GM18861 (cell line): ENCODE measurements at regions not wholly inside any gene's neighbourhood (a gene's known extent, or its start where the extent isn't known, plus 50 kb on each side); places are given as distances from the start of the nearest gene placed in this dataset.
"Not testable (repeated sequence)": the region's sequence is repeated elsewhere in the genome, so short reads cannot be mapped to it uniquely, and the experiment has no call there.

Experiments used
- ATAC-seq: cut with Tn5 transposase; IDR thresholded peaks from one replicate; pipeline ENCODE4 v1.9.1; 2021; ENCODE audit not compliant: unreplicated experiment

GRCh38 chr6:4510317-4510716 is 265.9 kb upstream of the CDYL start:
- ATAC-seq = no peak

- no peak for ATAC-seq
Observed at GRCh38 chr6:4509506-4509905, 266.7 kb upstream of the CDYL start.

GRCh38 chr6:4506792-4507191 is 269.4 kb upstream of the CDYL start:
- no peak for ATAC-seq

- ATAC-seq = no peak
Observed at GRCh38 chr6:4506223-4506622, 270.0 kb upstream of the CDYL start.

- ATAC-seq = no peak
Observed at GRCh38 chr6:4504700-4505099, 271.5 kb upstream of the CDYL start.

- ATAC-seq = no peak
Observed at GRCh38 chr6:4503700-4504099, 272.5 kb upstream of the CDYL start.

DNA sequence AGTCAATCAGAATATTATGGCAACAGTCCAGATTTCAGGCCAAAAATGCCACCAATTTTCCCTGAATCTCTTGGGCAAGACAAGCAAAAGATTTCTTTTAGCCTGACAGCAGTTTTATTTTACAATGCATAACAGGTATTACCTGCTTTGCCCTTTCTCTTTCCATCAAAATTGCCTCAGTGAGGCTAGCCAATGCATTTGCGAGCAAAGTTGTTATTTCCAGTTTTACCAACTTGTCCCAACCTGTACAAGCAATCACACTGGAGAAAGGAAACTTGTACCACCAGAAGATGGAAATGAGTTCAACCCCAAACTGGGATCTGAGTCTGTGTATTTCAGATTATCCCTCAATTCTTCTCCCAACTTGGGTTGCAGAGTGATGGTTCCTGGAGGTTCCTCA is 279.9 kb upstream of the CDYL start:
- no peak for ATAC-seq

DNA sequence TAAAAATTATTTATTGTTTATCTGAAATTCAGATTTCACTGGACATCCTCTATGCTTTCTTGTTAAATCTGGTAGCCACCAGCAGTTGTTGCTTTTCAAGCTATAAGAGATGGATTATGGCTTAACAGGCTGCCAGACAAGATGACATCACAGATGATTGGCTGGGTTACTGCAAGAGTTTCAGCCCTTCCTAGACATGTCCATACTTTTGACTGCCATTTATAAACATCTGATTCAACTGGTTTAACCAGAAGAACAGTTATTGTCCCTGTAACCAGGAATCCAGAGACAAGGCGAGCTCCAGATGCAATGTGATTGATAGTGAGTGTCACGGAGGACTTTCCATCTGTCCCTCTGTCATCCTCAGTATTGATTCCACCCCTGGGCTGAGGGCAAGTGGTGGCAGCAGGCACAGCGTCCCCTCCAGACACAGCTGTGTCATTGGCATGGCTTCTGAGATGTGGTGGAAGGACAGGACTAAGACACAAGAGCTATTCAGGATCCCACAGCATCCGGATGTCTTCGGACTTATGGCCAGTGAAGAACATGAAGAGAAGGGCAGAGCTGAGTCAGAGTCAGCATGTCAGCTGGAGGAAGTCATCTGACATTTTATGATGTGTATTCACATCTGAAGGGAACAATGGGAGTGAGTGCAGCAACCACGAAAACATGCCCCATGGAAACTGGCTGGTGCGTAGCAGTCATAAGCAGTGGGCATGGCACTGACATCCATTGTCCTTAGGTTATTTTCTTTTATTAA is 284.5 kb upstream of the CDYL start:
- ATAC-seq = no peak

GRCh38 chr6:4489538-4489937 is 286.7 kb upstream of the CDYL start:
- no peak for ATAC-seq

GRCh38 chr6:4488389-4488788 is 287.8 kb upstream of the CDYL start:
- no peak for ATAC-seq

DNA sequence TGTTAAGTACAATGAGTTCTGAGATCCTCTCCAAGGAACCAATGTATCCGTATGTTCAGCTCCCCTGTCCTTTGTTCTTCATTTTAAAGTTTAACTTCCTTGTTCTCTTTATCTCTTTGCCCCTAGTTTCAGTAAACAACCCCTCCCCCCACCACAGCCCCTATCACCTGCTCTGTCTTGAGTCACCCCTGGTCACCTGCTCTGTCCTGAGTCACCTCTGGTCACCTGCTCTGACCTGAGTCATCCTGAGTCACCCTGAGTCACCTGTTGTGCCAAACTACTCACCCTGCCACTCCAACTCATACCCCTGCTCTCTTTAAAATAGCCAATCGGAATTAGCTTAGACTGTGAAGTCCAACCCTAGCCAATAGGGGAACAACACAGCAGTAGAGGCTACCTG is 288.7 kb upstream of the CDYL start:
- ATAC-seq = no peak

GRCh38 chr6:4486568-4487315 is 289.5 kb upstream of the CDYL start:
- ATAC-seq = no peak

DNA sequence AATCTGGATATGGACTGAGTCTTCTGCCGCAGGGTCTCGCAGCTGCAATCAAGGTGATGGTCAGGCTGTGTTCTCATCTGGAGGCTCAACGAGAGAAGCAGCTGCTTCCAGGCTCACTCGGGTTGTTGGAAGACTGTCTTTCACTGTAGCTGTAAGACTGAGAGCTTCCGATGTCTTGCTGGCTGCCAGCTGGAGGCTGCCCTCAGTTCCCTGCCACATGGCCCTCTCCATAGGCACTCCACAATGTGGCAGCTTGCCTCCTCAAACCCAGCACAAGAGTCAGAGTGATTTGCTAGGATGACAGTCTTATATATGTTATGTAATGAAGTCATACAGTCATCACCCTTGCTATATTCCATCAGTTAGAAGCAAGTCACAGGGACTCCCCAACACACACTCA is 290.5 kb upstream of the CDYL start:
- no peak for ATAC-seq

DNA sequence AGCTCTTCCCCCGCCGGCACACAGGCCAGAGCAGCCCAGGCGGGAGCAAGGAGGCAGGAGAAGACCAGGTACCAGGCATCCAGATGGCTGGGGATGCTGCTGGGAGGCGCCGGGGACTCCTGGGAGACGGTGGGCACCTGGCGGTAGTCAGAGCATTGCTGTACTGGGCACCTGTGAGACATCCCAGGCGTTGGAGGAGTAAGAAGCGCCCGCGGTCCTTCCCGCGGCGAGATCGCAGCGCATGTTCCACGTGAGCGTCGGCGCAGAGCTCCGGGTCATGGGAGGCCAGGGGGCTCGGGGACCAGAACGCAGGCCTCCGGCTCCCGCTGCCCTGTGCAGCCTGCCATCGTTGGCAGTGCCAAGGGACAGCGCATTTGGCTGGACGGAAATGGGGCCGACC is 293.7 kb upstream of the CDYL start:
- no peak for ATAC-seq

DNA sequence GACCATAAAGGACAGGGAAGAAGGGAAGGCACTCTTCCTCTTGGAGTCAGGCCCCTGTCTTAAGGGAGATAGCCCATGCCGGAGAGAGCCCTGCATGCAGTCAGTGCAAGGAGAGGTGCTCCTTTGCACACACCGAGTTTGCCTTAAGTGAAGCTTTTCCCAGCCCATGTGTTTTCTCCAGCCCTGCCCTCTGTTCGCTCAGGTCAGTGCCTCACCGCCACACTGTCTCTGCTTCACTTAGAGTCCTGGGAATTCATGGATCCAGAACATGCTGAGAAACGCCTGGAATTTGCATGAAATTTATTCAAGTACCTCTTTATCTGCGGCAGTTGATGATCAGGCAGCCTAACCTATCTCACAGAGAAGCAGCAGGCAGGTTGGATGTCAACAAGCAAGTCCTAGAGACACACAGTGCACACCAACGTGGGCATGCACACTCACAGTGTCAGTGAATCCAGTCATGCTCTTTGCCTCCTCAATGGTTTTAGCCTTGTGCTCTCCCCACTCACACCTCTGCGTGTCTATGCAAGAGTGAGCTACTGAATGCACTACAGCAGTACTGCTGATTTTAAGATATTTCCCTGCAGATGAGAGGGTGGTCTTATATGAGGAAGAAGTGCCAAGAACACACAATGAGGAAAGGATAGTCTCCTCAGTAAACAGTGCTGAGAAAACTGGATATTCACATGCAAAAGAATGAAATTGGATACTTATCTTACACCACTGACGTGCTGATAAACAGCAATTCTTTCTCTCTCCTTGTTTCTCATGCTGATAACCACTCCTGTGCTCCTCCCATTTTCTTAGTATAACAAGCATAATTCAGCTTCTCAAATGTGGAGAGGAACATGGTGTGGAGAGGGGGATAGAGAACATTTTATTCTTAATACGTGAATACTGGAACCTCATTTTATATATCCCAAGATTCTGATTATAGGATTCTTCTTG is 295.1 kb upstream of the CDYL start:
- ATAC-seq = no peak

DNA sequence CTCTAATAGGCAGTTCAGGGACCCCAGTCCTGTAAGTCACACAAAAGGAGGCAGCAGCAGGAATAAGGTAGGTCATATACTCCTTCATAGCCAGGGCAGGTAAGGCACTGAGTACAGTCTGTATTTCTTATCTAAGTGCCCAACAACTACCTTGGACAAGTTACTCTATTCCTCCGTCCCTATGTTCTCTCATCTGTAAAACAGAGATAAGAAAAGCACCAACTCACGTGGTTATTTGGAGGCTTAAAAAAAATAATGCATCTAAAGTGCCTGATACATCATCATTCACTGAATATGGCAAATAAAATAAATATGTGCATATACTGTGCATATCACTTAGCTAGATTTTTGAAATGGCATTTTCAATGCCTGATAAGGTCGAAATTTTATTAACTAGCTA is 298.1 kb upstream of the CDYL start:
- ATAC-seq = no peak

- no peak for ATAC-seq
Observed at GRCh38 chr6:4474810-4475209, 301.4 kb upstream of the CDYL start.

- no peak for ATAC-seq
Observed at GRCh38 chr6:4472969-4473642, 303.1 kb upstream of the CDYL start.

GRCh38 chr6:4472222-4472621 is 304.0 kb upstream of the CDYL start:
- ATAC-seq = no peak

GRCh38 chr6:4471515-4471914 is 304.7 kb upstream of the CDYL start:
- ATAC-seq = not testable (repeated sequence)

DNA sequence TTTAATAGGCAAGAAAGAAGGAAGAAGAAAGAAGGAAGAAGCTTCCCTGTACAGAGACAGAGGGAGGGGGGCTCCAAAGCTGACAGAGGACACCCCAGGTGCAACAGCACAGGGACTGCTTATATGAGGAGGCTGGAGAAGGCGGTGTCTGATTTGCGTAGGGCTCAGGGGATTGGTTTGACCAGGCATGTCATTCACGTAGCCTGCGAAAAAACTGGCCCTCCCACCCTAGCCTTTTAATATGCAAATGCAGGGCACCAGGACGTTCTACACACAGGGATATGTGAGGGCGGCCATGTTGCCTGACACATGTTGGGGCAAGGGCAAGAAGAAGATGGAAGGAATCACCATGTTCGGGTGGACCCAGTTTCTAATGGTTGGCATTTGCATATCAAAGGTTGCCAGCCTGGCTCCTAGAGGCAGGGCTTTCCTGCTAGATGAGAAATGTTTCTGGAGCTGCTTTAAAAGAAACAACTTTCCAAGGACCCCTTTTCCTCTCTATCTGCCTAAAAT is 305.4 kb upstream of the CDYL start:
- no peak for ATAC-seq
